ENCODE measurements at regions not wholly inside any gene's neighbourhood (a gene's known extent, or its start where the extent isn't known, plus 50 kb on each side); places are given as distances from the start of the nearest gene placed in this dataset.
A peak's percentile ranks its signal among the peaks of the same experiment; 100 is the strongest.
"Not testable (repeated sequence)": the region's sequence is repeated elsewhere in the genome, so short reads cannot be mapped to it uniquely, and the experiment has no call there.

DNA sequence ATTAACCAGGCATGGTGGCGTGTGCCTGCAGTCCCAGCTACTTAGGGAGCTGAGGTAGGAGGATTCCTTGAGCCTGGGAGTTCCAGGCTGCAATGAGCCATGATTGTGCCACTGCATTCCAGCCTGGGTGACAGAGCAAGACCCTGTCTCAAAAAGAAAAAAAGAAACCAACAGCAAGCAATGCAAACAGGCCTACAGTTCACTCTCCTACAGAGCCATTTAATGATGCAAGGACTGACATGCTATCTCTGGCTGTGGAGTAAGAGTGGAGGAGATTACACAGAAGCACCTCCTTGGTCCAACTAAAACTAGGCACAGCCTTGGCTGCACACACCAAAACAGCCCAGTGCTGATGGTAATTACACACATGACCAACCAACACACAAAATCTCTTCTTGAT, 127.5 kb upstream of the SOD1 start:
- DNase-seq (ENCODE audit: low spot score) = peak; percentile 62

- DNase-seq (ENCODE audit: low spot score) = peak; percentile 99
These were observed 128.4 kb upstream of the SOD1 start for GRCh38 chr21:31530897-31531705.

- no peak for DNase-seq (ENCODE audit: low spot score)
These were observed 129.1 kb upstream of the SOD1 start for GRCh38 chr21:31530364-31530763.

DNA sequence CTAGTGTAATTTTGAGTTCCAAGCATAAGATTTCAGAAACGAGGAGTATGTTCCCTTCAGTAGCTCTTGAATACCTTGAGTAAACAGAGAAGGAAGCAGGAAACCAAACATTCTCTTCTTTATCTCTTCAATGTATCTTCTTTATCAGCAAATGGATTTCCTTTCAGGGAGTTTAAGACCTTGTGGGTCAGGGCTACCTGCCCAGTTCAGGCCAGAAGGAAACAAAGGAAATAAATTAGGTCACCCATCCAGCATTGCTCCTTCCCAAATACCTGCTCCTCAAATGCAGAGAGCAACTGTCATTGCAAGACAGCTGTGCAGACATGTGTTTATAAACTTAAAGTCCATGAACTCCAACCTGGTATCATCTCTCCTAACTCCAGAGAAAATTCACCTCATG, 130.1 kb upstream of the SOD1 start:
- peak; percentile 43 for DNase-seq (ENCODE audit: low spot score)

- no peak for DNase-seq (ENCODE audit: low spot score)
These were observed 133.5 kb upstream of the SOD1 start for GRCh38 chr21:31526040-31526439.

DNA sequence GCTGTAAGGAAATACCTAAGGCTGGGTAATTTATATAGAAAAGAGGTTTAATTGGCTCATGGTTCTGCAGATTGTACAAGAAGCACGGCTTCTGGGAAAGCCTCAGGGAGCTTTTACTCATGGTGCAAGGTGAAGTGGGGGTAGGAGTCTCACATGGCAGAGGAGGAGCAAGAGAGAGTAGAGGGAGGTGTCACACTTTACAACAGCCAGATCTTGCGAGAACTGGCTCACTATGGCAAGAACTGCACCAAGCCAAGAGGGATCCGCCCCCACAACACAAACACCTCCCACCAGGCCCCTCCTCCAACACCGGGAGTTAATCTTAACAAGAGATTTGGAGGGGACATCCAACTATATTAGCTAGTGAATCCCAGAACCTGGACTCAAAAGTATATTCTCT, 135.4 kb upstream of the SOD1 start:
- DNase-seq (ENCODE audit: low spot score) = no peak

DNA sequence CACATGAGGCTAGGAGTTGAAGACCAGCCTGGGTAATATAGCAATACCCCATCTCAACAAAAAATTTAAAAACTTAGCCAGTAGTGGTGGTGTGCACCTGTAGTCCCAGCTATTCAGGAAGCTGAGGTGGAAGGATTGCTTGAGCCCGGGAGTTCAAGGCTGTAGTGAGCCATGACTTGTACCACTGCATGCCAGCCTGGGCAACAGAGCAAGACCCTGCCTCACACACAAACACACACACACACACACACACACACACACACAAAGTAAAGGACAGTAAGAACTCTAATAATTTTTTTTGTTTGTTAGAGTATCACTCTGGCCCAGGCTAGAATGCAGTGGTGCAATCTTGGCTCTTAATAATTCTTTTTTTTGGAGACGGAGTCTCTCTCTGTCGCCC, 138.0 kb upstream of the SOD1 start:
- no peak for DNase-seq (ENCODE audit: low spot score)

- DNase-seq (ENCODE audit: low spot score) = peak; percentile 88
These were observed 138.9 kb upstream of the SOD1 start for GRCh38 chr21:31520561-31521098.

DNA sequence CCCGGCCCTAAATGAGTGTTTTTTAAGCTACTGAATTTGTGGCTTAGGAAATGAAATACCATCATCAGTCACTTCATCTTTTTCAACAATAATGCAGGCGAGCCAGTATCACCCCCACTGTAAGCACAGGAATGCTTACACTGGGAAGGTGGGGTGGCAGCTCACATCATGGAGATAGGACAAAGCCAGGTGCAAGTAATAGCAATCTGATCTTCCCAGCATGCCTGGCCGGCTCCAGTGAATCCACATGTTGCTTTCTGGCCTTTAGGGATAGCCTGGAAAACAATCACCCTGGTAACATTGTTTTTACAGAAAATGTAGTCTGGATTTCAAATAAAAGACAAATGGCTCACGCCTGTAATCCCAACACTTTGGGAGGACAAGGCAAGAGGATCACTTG, 140.9 kb upstream of the SOD1 start:
- DNase-seq (ENCODE audit: low spot score) = no peak

DNA sequence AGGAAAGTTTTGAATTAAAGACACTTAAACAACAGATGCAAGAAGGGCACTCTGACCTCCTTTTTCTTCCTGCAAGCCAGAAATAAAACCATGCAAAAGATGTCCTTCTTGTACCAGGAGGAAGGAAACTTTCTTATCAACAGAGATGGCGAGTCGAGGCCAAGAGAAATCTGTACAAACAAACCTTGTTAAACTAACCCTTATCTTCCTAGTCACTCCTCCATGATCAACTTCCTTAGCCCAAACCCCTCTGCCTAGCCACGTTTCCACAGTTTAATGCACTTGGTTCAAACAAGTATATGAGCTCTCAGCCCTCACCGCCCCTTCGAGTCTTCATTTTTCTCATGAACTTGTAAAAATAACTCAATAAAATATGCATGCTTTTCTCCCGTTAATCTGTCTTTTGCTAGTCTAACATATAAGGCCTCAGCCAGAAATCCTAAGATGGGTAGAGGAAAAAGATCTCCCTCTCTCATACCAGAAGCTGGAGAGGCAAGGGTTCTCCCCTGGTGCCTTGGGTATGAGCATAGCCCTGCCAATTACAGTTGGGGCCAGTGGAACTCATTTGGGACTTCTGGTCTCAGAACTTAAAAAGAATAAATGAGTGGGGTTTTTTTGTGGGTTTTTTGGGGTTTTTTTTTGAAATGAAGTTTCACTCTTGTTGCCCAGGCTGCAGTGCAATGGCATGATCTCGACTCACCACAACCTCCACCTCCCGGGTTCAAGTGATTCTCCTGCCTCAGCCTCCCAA, 141.7 kb upstream of the SOD1 start:
- DNase-seq (ENCODE audit: low spot score) = no peak

GRCh38 chr21:31515253-31515652, 144.2 kb upstream of the SOD1 start:
- no peak for DNase-seq (ENCODE audit: low spot score)

DNA sequence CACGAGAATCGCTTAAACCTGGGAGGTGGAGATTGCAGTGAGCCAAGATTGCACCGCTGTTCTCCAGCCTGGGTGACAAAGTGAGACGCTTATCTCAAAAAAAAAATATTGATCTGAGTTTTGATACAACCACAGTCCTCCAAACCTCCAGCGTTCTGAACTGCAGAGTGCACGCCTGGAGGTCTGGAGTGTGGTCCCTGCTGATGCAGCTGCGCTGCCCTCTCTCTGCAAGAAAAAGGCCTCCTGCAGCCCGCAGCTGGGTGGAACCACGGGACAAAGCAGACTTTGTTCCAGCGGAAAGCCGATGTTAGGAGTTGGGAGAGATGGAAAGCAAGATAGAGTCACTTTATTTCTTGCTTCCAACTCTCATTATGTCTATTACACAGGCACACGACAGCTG, 144.9 kb upstream of the SOD1 start:
- DNase-seq (ENCODE audit: low spot score) = no peak

- not testable (repeated sequence) for DNase-seq (ENCODE audit: low spot score)
These were observed 146.0 kb upstream of the SOD1 start for GRCh38 chr21:31513541-31513940.

DNA sequence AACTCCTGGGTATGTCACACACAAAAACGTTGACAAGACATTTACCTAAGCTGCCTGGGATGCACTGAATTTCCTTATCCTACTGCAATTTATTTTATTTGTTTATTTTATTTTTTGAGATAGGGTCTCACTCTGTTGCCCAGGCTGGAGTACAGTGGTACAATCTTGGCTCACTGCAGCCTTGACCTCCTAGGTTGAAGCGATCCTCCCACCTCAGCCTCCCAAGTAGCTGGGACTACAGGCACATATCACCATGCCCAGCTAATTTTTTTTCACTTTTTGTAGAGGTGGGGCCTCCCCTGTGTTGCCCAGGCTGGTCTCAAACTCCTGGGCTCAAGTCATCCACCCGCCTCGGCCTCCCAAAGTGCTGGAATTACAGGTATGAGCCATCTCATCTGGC, 147.5 kb upstream of the SOD1 start:
- not testable (repeated sequence) for DNase-seq (ENCODE audit: low spot score)

GRCh38 chr21:31511258-31511657, 148.2 kb upstream of the SOD1 start:
- no peak for DNase-seq (ENCODE audit: low spot score)

GRCh38 chr21:31509194-31510017, 150.1 kb upstream of the SOD1 start:
- DNase-seq (ENCODE audit: low spot score) = no peak

GRCh38 chr21:31505975-31506374, 153.5 kb upstream of the SOD1 start:
- DNase-seq (ENCODE audit: low spot score) = no peak

GRCh38 chr21:31503939-31504338, 155.6 kb upstream of the SOD1 start:
- no peak for DNase-seq (ENCODE audit: low spot score)

GRCh38 chr21:31503467-31503866, 156.0 kb upstream of the SOD1 start:
- DNase-seq (ENCODE audit: low spot score) = no peak

DNA sequence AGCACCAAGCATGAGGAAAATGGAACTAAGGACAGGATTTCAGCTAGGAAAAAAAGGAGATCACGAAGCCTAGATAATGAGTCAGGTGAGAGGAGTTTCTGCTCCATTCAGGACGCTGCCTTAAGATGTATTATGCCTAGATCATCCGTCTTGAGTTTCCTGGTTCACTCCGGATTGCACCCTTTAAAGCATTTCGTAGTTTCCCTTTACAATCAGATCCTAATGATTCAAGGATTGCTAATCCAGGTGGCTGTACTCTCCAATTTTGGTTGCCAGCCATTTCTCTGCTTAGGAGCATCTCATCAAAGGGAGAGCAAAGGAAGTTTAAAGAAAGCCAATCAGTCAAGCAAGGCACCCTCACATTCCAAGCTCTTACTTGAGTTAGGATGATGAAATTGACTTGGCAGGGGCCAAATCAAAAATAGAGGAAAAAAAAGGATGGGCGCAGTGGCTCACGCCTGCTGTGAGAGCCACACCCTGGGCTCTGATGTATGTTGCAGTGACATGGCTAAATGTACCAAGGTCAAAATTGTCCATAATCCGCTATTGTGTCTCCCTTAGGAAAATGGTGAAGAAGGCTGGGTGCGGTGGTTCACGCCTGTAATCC, 156.9 kb upstream of the SOD1 start:
- DNase-seq (ENCODE audit: low spot score) = no peak

DNA sequence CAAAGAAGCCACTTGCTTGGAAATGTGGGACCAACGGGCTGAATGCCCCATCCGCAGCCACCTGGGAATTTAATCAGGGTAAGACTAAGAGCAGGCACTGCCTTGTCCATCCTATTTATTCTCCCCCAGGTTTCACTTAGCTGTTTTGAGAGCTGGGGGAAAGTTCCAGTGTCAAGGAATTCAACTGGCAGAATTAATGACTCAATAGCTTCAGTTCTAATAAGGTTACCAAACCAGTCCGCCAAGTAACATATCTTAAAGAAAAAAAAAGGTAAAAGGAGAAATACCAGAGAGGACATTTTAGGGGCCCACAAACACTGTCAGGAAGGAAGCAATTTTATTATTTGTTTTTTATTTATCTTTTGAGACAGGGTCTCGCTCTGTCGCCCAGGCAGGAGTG, 157.6 kb upstream of the SOD1 start:
- DNase-seq (ENCODE audit: low spot score) = no peak

- DNase-seq (ENCODE audit: low spot score) = no peak
These were observed 156.9 kb upstream of the TIAM1 start for GRCh38 chr21:31500982-31501381.
